Gastrocnemius medialis (tissue), 4 donors: ENCODE measurements at regions not wholly inside any gene's neighbourhood (a gene's known extent, or its start where the extent isn't known, plus 50 kb on each side); places are given as distances from the start of the nearest gene placed in this dataset.

ENCODE experiments used
- ATAC-seq, 2 donors: fragments of 150-250 bp; one replicate each; pipeline ENCODE4 v1.9.1; 2016
- DNase-seq, 2 donors: peaks; one replicate each; pipeline ENCODE4 v3.0.0-alpha.2; 2019
- H3K27ac ChIP-seq, 4 donors: fragments of 200-600 bp; sonication (generic); 1 replicate in 1 of 4; 2 replicates in 3 of 4; pipeline ENCODE4 v1.5.1; 2016 to 2018; ENCODE audit warnings: mild to moderate bottlenecking in 2 of 4, moderate library complexity in 1 of 4
- H3K27me3 ChIP-seq, 3 donors: fragments of 200-600 bp; sonication (generic) in 2 of 3; 1 replicate in 1 of 3; 2 replicates in 2 of 3; pipeline versions ENCODE4 v1.5.1 to v1.6.0; 2016 to 2019; ENCODE audit warnings: mild to moderate bottlenecking in 1 of 3, moderate library complexity in 1 of 3
- H3K36me3 ChIP-seq, 2 donors: fragments of 200-600 bp; sonication (generic) in 1 of 2; one replicate each; pipeline ENCODE4 v1.5.1; 2017 to 2018
- H3K4me1 ChIP-seq, 2 donors: fragments of 200-600 bp; sonication (generic) in 1 of 2; one replicate each; pipeline ENCODE4 v1.5.1; 2016 to 2017; ENCODE audit warnings: mild to moderate bottlenecking in 2 of 2
- H3K4me3 ChIP-seq, 4 donors: fragments of 200-600 bp; sonication (generic) in 3 of 4; 1 replicate in 1 of 4; 2 replicates in 3 of 4; pipeline ENCODE4 v1.5.1; 2016 to 2019; ENCODE audit warnings: mild to moderate bottlenecking in 2 of 4
- H3K9me3 ChIP-seq, 3 donors: fragments of 200-600 bp; sonication (generic) in 2 of 3; 1 replicate in 1 of 3; 2 replicates in 2 of 3; pipeline ENCODE4 v1.5.1; 2016 to 2019
- CTCF ChIP-seq, 5 experiments: fragments of 450-650 bp in 3 of 5; fragments of 200-600 bp in 2 of 5; sonication (generic) in 2 of 5; IDR thresholded peaks in 4 of 5; conservative IDR thresholded peaks in 1 of 5; 1 replicate in 4 of 5; 2 replicates in 1 of 5; pipeline ENCODE4 v1.5.1; 2016 to 2019; ENCODE audit warnings: antibody characterized with exemption in 5 of 5, mild to moderate bottlenecking in 3 of 5, moderate library complexity in 3 of 5
- POLR2A ChIP-seq, 2 donors: fragments of 450-650 bp; IDR thresholded peaks; one replicate each; pipeline ENCODE4 v1.6.1; 2017; ENCODE audit warnings: antibody characterized with exemption in 2 of 2, mild to moderate bottlenecking in 2 of 2, moderate library complexity in 2 of 2
- in situ Hi-C, 4 donors: fragments of 200-750 bp; cut with MboI; loops; one replicate each; pipeline versions ENCODE4 v1.15.0 to v1.8.0; 2017; ENCODE audit warnings: low sequenced_read_pairs in 4 of 4
- intact Hi-C: fragments of 100-400 bp; cut with DNase I; formaldehyde crosslinking; loops from one replicate; pipeline ENCODE4 v1.15.1; 2023; ENCODE audit warnings: low total_unique reads

- Histone ChIP-seq H3K36me3 (peaks cover 0 to 18% of the 10 kb centered on the region in 2 donors), H3K4me3 (no peak overlapping the region), H3K27me3 (no peaks in the 10 kb centered on the region), H3K27ac (no peak overlapping the region), H3K9me3 (no peaks in the 10 kb centered on the region), H3K4me1 (peaks cover 13 to 21% of the 10 kb centered on the region in 2 donors)
- intact Hi-C loops = no loop called here
- in situ Hi-C loops = no loop called here
- no peak for TF ChIP-seq POLR2A (IDR thresholded peaks at IDR 0.05)
- no peak for TF ChIP-seq CTCF (IDR thresholded peaks at IDR 0.05 in 4 of 5, conservative IDR thresholded peaks at IDR 0.05 in 1 of 5)
- DNase-seq = no peak
- ATAC-seq = no peak
Measured at GRCh38 chr12:124482901-124483799, 84.3 kb downstream of the NCOR2 start.

- no peak for TF ChIP-seq POLR2A (IDR thresholded peaks at IDR 0.05)
- no peak for TF ChIP-seq CTCF (IDR thresholded peaks at IDR 0.05 in 4 of 5, conservative IDR thresholded peaks at IDR 0.05 in 1 of 5)
- no peaks in the 10 kb centered on the region for H3K9me3 ChIP-seq
- DNase-seq (no peak), ATAC-seq (no peak)
- H3K4me1 ChIP-seq = peaks cover 13 to 21% of the 10 kb centered on the region in 2 donors
- in situ Hi-C loops = no loop called here
- no peak overlapping the region for H3K27ac ChIP-seq
- no peaks in the 10 kb centered on the region for H3K27me3 ChIP-seq
- intact Hi-C loops = no loop called here
- no peak overlapping the region for H3K4me3 ChIP-seq
- peaks cover 0 to 18% of the 10 kb centered on the region in 2 donors for H3K36me3 ChIP-seq
Measured at GRCh38 chr12:124482567-124482893, 84.9 kb downstream of the NCOR2 start.

GRCh38 chr12:124481772-124482566, 85.4 kb downstream of the NCOR2 start:
- intact Hi-C loops = no loop called here
- no peak for ATAC-seq
- Histone ChIP-seq H3K36me3 (peaks cover 0 to 18% of the 10 kb centered on the region in 2 donors), H3K27ac (no peak overlapping the region), H3K4me3 (no peak overlapping the region), H3K9me3 (no peaks in the 10 kb centered on the region), H3K27me3 (no peaks in the 10 kb centered on the region), H3K4me1 (peaks cover 12 to 21% of the 10 kb centered on the region in 2 donors)
- in situ Hi-C loops = no loop called here
- TF ChIP-seq CTCF (IDR thresholded peaks at IDR 0.05 in 4 of 5, conservative IDR thresholded peaks at IDR 0.05 in 1 of 5) (no peak), POLR2A (IDR thresholded peaks at IDR 0.05) (no peak)
- DNase-seq = no peak

GRCh38 chr12:124481257-124481750, 86.1 kb downstream of the NCOR2 start:
- TF ChIP-seq CTCF (IDR thresholded peaks at IDR 0.05 in 4 of 5, conservative IDR thresholded peaks at IDR 0.05 in 1 of 5) (no peak), POLR2A (IDR thresholded peaks at IDR 0.05) (no peak)
- in situ Hi-C loops (no loop called here), intact Hi-C loops (no loop called here)
- no peak for DNase-seq
- Histone ChIP-seq H3K4me3 (no peak overlapping the region), H3K27ac (peak overlapping the region in 3 of 4 donors; percentile 45 to 54 (median 50)), H3K9me3 (no peaks in the 10 kb centered on the region), H3K36me3 (peaks cover 0 to 17% of the 10 kb centered on the region in 2 donors), H3K27me3 (no peaks in the 10 kb centered on the region), H3K4me1 (peaks cover 9 to 21% of the 10 kb centered on the region in 2 donors)
- ATAC-seq = no peak
